Glomerular endothelial cell (primary cell): ENCODE measurements at regions not wholly inside any gene's neighbourhood (a gene's known extent, or its start where the extent isn't known, plus 50 kb on each side); places are given as distances from the start of the nearest gene placed in this dataset.
"Not testable (repeated sequence)": the region's sequence is repeated elsewhere in the genome, so short reads cannot be mapped to it uniquely, and the experiment has no call there.

Source experiments
- DNase-seq: peaks from one replicate; pipeline ENCODE4 v3.0.0-alpha.2; 2011; ENCODE audit warnings: low read depth, low spot score; ENCODE audit errors: extremely low read depth

DNA sequence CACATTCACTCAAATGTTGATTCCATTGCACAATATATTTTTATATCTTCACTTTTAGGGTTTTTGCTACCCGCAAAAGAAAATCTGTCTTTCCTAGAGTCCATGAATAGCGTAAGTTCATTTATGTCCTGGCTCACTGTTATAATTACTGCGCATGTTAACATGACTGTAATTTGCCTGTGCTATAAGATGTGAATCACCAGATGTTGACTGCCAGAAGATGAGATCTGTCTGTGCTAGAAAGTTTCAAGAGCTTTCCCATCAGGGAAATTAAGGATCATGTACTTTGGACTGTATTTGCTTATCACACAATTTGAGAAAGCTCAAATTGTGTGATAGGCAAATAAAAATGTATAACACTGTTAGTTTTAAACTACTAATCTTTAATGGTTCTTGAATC, 322.5 kb downstream of the CHL1 start:
- no peak for DNase-seq

DNA sequence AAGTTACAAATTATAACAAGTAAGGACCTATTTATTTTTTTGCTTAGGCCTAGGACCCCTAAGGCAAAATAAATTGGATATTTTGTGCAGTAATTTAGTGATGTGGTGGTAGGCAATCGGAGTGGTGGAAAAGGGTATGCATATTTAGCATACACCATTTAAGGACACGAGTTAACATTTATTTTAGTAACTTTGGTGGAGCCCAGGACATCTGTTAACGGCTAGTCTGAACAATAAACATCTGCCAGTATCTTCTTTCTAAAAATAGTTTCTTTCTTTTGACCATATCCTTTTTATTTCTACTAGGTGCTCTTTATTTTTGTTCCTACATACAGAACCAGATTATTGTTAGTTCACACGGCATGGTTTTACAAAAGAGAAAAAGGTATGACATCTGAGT, 326.3 kb downstream of the CHL1 start:
- no peak for DNase-seq

DNA sequence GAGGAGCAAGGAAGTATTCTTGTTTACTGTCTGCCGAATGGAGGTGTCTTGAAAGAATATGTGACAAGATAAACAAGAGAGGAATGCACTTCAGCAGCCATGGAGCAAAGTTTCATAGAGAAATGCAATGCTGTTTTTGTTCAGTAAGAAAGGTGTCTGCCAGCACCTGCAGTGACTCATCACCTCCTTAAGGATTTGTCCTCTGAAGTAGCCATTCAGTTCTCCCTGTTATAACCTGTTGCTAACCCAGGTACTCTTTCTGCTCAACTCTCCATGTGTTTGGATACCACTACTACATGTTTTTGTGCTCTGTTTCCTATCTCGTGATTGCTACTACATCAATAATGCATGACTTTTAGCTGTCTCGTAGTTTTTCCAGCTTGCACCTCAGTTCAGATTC, 328.9 kb downstream of the CHL1 start:
- DNase-seq, result no peak

DNA sequence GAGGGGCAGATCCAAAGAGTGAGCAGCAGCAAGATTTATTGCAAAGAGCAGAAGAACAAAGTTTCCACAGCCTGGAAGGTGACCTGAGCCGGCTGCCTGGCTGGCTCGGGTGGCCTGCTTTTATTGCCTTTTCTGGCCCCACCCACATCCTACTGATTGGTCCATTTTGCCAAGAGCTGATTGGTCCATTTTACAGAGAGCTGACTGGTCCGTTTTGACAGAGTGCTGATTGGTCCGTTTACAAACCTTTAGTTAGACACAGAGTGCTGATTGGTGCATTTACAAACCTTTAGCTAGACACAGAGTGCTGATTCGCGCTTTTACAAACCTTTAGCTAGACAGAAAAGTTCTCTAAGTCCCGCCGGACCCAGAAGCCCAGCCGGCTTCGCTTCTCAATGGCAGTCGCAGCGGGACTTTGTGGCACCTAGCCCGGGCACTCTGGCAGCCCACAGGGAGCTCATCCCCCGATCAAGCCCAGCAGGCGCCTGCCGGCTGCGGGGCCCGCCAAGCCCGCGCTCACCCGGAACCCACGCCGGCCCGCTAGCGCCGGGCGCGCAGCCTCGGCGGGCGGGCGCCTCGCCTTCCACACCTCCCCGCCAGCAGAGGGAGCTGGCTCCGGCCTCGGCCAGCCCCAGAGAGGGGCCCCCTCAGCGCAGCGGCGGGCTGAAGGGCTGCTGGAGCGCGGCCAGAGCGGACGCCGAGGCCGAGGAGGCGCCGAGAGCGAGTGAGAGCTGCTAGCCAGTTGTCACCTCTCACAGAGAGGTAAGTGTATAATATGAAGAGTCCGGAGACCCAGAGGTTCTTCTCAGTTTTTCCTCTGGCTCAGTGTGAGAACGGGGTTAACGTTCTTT, 339.2 kb downstream of the CHL1 start:
- no peak for DNase-seq

DNA sequence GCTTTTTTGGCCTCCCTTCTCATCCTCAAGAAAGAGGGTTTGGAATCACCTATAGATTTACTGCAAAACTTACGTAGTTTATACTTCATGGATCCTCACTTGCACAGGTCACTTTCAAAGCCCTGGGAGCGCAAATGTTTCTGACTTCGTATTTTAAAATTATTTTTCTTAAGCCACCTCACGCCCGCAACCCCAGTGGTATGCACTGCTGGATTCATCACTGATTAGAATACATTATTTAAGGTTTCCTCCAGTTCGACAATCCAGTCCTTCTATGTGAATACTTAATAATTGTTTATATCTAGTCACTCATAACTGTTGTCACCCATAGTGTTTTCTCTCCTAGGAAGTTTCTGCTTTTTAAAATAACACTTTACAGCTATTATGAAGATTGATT, 339.9 kb downstream of the CHL1 start:
- no peak for DNase-seq

DNA sequence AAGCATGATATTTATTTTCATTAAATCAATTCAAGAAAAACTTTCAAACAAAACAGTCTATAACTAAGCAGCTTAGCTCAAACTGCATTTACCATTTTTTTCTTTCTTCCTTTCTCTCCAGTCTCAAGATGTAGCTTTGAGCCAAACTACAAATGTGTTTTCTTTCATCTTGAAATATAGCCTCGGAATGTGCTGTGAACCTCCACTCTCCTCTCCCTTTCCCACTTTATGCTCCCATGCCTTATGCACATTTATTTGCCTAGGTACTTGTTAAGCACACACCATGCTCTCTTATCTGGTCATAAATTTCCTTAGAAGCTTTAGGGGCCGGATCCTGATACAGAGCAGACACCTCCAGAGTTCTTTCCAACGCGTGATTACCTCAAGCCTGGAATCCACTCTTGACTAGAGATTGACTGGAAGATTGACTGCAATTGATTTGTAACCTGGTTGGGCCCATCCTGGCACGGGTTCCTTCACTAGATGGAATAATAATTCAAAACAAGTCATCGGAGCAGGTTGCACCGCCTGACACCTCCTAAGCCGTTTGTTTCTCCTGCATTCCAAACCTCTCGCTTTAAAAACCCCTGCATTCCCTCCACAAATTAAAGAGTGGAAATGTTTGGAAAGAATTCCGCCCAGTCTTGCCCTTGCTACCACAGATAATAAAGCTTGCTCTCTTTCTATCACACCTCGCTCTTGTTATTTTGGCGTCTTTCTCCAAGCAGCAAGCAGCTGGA, 344.7 kb downstream of the CHL1 start:
- no peak for DNase-seq

DNA sequence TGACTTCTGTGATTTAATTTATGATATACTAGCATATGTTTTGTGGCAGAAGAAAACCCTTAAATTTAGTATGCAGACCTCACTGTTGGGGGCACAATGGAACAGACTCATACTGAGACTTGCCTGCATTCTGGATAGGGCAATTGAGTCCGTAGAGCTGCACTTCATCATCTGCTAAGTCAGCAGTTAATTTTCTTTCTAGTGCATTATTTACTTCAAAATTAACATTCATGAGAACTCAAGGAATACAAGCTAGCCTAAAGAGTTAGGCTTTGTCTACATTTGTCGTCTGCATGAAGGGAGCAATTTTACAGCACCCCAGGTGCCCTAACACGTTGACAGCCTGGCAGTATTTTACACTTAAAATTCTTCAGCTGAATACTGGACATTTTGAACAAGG, 345.5 kb downstream of the CHL1 start:
- no peak for DNase-seq

DNA sequence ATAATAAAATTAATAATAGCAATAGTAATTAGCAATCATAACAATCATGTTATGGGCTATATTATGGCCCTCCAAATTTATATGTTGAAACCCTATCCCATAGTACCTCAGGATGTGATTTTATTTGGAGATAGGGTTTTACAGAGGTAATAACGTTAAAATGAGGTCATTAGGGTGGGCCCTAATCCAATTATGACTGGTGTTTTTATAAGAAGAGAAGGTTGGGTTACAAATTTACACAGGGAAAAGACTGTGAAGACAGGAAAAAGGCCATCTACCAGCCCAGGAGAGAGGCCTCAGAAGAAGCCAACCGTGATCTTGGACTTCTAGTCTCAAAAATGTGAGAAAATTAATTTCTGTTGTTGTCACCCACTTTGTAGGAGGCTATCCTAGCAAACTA, 353.1 kb downstream of the CHL1 start:
- DNase-seq, result no peak

DNA sequence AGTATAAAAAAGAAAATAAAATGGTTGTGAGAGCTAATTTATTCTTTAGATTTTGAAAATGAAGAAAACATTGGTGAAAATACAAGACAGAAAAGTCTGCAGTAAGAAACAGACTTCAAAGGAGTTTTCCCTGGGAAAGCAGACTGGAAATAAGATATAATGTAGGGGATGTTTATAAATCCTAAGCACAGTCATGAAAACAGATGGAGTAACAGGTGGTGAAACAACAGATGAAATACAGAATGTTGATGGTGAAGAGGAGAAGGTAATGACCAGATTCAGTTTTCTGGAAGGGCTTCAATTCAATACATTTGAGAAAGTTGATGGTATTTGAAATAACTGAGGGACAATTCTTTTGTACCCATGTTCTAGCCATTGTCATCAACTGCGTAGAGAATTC, 353.9 kb downstream of the CHL1 start:
- no peak for DNase-seq

DNA sequence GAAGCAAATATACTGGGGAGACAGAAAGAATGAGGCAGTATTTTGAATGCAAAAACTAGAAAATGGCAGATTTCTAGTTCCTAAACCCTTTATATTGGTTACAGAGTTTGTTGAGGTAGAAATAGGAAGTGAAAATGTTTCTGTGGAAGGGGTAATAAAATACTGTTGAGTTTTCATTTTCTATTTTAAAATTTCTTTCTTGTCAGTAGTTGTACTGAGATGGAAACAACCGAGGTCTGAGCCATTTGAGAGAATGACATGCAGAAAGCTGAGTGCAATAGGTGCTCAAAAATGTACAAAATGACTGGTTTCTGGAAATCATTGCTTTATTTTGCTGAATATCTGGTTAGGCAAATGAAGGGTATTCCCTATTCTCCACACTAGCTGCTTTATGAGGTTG, 361.4 kb downstream of the CHL1 start:
- no peak for DNase-seq

DNA sequence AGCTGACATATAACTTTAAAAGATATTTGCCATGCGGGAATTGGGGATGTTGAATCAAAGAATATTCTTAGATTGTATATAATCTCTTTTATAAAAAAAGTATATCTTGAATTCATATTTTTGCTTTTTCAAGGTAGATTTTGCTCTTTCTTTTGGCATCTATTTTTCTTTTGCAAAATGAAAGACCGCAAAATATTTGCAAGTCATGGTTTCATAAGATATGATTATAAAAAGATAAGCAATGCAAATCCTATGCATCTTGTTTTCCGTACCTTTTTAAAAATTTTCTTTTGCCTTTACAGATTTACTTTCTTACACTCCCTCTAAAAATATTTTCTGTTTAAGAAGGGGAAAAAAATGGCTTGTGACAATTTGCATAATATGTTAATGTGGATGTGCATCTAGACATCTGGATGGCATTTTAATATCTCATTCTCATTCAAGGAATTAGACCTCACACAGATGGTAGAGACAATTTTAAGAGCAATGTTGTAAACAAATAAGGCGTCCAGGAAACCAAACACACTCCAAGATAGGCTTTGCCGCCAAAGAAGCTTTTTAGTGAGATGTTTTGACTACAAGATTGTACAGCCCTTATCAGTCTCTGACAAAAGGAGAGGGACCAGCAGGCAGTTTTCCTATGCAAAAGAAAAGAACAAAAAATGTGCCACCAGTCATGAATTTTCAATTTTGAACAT, 371.1 kb downstream of the CHL1 start:
- DNase-seq, result no peak

DNA sequence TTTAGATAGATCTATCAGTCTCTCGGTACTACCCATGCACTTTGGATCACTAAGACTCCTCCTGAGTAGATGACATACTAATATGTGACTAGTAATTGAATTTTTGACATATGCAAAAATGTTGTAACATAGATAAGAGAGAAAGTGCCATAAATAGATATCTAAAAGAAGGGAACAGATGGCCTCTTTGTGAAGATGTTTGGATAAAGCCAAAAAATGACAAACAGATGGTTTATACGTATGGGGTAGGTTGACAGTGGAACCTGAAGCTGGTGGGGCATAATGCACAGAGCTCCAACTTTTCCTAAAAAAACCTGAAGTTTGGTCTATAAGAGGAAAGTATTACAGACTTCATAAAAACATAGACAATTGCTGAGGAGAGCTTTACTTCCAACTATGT, 383.0 kb downstream of the CHL1 start:
- not testable (repeated sequence) for DNase-seq

DNA sequence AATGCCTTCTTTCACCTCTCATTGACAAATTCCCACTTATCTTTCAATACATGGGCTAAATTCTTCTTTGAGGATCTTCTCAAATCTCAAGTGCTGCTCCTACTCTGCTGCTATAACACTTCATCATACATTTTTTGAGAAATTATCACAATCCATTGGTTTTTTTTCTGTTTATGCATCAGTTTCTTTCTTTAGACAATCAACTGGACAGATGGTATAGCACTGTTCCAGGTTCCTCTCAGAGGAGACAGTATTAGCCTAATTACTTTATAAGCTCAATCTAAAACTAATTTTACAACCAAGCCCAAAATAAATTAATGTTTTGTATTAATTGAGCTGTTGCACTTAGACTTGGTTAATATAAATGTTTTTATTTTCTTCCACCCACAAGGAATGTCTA, 392.5 kb downstream of the CHL1 start:
- not testable (repeated sequence) for DNase-seq

DNA sequence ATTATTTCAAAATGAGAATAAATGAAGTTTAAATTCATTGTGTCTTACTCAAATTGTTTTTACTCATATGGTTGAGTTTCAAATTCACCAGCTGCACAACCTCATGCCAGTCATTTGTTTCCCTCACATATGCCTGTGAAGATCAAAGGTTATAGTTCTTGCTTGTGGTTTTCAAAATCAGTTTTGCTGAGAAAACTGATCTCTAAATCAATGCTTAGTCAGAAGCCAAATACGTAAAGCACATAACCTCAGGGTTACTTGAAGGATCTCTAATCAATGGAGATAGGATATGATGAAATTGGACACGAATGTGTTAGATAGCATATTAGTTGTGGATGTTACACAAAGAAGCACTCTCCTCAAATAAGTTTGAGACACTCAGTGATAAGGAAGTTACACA, 400.7 kb downstream of the CHL1 start:
- not testable (repeated sequence) for DNase-seq

DNA sequence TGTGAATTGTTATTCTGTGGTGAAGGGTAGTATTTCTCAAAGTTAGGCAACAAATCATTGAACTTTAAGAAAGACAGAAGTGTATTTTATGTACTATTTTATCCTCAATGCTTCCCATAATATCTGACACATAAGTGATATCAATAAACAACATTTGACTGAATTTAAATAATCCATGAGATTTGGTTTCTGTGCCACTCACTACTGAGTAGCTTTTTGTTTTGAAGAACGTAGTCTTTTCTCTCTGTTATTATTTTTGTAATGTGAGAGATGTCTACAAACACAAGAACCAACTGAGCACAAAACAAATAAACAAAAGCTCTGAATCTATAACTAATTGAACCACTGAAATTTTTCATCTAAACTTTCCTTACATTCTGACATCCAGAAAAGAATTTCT, 401.2 kb downstream of the CHL1 start:
- not testable (repeated sequence) for DNase-seq

DNA sequence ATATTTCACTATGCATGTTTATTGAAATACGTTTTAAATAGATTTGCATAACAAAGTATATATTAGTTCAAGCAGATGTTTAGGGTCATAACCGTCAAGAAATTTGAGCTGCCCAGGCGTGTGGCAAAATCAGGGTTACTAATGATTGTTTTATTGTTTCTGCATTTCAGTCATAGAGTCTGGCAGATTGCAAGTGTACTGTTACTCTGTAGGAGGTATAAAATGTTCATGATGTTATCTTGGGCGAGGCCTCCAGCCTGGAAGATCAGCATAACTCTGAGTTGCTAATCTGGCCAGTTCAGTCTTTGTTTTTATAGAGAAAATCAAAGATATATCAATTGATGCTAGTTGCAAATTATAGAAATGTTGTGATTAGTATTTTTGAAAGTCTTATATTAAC, 410.9 kb downstream of the CHL1 start:
- DNase-seq, result not testable (repeated sequence)

DNA sequence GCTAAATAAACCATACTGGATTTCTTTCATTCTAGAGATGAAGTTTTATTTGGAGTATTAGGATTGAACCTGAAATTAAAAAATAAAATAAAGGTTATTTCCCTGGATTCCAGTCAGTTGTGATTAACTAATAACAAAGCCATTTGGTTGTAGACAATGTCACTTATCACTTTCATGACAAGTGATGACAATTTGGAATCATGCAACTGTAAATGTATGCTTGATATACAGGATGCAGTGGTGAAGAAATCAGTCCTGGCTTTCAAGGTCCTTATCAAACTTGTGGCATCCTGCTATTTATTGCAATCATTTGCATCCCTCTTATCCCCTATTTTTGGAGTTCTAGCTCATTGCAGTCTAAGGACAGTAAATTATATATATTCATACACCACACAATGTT, 425.2 kb downstream of the CHL1 start:
- no peak for DNase-seq

DNA sequence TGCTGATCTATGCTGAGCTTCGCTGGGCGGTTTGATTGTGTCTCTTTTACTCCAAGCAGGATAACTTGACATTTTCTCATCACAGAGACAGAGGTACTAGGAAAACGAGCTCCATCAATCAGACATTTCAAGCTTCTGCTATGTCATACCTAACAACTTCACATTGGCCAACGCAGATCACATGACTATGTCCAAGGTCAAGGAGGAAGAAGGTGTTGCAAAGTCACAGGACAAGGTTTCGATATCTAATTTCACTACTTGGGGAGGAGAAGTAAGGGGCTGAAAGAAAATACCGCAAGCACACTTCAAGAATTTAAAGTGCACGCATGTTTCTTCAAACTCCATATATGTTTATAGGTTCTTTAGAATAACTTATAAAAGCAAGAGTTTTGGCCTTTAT, 425.8 kb downstream of the CHL1 start:
- no peak for DNase-seq

DNA sequence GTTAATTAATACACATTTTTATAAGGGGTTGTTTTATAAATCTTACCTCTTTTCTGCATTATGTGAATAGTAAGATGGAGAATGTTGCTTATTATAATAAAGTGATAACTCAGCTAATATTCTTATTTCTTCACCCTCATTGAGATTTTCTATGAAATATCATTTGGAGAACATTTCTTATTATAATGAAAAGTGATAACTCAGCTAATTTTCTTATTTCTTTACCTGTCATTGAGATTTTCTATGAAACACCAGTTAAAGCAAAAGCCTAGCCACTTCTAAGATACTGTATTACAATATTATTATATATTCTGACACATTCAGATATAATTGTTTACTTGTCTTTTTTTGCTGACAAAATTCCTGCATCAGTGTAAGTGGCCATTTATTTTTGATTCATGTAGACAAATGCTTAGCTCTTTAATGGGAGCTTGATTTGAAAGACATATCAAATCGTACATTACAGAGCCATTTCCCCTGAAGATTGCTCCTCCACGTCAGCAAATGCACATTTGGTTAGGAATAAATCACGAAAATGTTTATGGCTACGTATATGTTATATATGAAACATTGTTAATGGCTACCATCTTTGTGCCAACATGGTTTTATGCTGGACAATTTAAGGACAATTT, 427.5 kb downstream of the CHL1 start:
- DNase-seq, result no peak

DNA sequence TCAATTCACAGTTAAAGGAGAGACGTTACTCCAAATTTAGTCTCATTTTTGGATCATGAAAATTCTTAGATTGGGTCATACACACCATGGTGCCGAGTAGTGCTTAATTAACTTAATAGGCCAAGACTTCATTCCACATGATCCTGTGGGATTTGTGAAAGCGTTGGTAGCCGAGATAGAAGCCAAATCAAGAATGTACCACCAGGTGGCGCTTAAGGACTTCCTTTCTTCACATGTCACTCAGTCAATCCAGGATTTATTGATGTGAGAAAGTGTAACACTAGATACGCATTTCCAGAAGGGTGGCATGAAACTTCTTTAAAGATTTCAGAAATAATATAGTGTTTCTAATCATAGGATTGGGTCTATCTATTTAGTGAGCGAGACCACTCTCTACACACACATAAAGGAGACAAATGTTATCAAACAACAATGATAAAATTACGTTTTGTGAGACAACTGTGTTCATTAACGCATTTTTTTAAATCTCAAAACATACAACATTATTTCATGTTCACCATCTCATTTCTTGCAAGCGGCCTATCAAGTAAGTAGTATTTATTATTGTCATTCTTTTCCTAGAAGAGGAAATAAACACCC, 436.1 kb downstream of the CHL1 start:
- peak; percentile 16 for DNase-seq

DNA sequence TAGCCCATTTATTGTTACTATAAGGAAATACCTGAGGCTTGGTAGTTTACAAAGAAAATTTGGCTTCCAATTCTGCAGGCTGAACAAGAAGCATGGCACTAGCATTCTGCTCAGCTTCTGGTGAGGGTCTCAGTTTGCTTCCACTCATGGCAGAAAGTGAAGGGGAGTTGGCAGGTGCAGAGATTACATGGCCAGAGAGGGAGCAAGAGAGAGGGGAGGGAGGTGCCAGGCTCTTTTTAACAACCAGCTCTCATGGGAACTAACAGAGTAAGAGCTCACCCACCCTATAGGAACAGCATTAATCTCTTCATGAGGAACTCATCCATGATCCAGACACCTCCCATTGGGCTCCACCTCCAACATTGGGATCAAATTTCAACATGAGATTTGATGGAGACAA, 437.9 kb downstream of the CHL1 start:
- DNase-seq, result no peak
